IPS-NIHi7 (cell line): ENCODE measurements at regions not wholly inside any gene's neighbourhood (a gene's known extent, or its start where the extent isn't known, plus 50 kb on each side); places are given as distances from the start of the nearest gene placed in this dataset.
"Not testable (repeated sequence)": the region's sequence is repeated elsewhere in the genome, so short reads cannot be mapped to it uniquely, and the experiment has no call there.

ENCODE experiments used
- DNase-seq: peaks from one replicate; pipeline ENCODE4 v3.0.0; 2012; ENCODE audit warnings: mixed read lengths; ENCODE audit errors: extremely low spot score

DNA sequence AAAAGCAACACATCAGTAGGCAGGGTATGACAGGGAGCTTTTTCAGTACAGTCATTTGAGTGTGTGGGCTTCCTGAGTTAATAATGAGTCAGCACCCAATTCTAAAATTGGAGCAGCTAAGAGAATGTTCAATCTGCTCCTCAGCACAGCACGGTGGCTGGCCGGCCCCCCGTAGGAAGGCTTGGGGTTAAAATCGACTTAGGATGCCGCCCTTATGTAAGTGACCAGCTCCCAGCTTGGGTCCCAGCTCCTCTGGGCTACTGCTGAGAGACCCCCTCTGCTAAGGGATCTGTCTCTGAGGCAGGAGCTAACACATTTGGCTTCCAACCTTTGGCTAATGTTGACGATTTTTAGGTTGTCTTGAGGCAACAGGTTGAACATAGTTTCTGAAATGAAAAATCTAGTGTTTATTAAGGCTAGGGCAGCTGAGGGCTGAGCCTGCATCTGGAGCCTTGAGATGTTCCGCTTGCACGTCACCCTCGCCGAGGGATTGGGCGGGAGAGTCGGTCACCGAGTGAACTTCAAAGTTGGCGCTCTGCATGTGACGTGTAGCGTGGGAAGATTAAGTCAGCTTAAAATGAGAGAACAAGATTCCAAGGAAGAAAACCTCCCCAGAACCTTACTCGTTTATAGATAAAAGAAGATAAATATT, 291.3 kb upstream of the PLGLB2 start:
- DNase-seq, result not testable (repeated sequence)

GRCh38 chr2:87457129-87457499, 290.8 kb upstream of the PLGLB2 start:
- not testable (repeated sequence) for DNase-seq

DNA sequence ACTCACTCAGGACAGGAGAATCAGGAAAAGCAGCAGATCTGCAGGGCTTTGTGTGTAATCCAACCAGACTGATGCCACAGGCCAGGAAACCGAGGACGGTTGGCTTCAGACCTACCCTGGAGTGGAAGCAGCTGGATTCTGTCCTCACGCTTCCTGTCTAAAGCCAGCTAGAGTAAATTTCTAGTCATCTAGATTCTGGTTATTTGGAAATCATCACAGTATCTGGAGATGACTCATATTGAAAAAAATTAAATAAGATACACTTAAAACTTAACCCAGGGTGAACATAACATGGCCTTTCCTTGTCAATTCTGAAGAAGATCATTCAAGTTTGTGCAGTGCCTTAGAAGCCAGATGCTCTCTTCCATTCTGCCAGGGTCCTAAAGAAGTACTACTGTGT, 288.9 kb upstream of the PLGLB2 start:
- DNase-seq, result not testable (repeated sequence)

DNA sequence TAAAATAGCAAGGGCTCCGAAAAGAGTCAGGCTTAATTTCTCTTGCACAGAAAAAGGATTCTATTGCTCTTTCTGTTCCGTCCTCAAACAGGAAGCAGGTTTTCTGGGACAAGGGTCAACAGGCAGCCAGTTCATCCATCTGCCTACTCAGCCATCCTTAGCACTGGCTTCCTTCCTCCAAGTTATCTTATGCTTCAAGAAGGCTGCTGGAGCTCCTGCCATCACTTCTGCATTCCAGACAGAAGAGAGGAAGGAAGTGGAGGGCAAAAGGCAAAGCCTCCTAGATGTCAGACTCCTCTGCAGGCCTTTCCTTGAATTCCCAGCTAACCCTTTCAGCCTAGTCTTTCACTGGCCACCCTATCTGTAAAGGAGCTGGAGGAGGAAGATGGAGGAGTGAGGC, 287.8 kb upstream of the PLGLB2 start:
- not testable (repeated sequence) for DNase-seq

DNA sequence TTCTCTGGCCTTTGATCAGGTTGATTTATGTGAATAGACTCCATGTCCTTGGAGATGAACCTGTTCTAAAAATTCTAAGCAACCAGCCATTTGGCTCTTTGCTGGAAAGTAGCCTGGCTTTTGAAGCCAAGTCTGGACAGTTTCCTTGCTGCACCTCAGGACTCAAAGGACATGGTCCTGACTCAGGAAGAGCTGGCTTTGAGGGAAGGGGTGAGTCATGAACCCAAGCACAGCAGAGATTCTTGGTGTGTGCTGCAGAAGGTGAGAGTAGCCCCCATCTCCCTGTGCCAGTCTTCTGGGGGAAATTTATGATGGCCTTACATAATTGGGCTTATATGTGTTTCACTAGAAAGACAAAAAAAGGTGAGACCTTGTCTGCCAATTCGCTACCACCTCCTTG, 287.2 kb upstream of the PLGLB2 start:
- DNase-seq, result not testable (repeated sequence)

- DNase-seq, result not testable (repeated sequence)
These were observed 286.2 kb upstream of the PLGLB2 start for GRCh38 chr2:87461671-87462070.

DNA sequence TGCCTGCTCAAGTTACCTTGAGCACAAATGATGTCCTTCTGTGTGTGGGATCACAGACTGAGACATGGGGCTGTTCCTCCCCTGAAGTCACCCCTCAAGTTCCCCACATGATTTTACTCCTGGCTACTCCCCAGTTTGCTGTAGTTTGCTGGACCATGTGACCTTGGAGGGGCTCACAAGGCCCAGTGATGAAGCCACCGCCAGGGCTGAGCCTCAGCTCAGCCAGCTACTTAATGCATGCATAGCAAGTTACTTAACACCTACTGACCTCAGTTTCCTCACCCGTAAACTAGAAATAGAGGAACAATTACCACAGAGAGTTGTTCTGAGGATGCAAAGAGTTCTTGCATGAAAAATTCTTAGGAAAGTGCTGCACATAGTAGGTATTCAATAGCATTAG, 283.7 kb upstream of the PLGLB2 start:
- not testable (repeated sequence) for DNase-seq

GRCh38 chr2:87465730-87466129, 282.2 kb upstream of the PLGLB2 start:
- not testable (repeated sequence) for DNase-seq

DNA sequence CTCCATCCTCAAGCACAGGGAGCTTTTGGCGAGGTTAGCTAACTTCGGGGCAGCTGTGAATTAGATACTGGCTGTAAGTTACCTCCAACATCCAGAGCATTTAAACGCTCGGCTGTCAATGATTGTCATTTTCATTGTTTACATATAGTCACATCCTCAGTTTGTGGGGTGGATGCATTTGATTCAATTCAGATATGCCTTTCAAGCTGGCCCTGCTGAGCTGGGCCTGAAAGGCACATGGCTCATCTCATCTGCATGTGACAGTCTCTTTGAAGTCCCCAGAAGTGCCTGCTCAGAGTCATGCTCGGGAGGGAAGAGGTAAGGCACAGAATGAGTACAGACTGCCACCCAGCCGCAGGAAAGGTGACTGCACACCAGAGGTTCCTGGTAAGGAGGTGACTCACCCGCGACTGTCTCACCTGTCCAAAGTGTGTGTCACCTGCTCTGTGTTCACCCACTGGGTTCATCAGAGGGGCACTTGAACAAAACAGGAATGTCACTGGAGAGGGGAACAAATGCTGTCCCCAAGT, 281.2 kb upstream of the PLGLB2 start:
- not testable (repeated sequence) for DNase-seq

DNA sequence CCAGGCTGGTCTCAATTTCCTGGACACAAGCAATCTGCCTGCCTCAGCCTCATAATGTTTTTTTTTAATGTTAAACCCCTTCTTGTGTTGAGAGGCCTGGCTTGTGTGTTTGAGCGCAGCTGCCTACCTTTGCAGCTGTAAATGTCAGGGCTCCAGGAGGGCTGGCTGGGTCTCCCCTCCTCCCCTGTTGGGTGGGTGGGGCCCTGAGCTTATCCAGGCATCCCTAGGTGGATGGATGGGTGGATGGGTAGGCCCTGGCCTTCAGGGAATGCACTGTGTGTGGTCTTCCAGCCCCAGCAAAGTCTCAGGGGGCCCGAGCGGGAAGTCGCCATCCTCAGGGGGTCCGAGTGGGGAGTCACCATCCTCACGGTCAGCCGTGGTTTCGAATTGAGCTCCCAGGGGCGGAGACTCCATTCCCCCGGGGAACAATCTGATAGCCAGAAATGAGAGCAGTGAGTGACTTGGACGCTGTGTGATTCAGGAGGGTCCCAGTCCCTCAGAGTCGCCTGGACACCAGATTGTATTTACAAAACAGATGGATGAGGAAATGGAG, 279.4 kb upstream of the PLGLB2 start:
- not testable (repeated sequence) for DNase-seq

- not testable (repeated sequence) for DNase-seq
These were observed 278.4 kb upstream of the PLGLB2 start for GRCh38 chr2:87469180-87470151.

DNA sequence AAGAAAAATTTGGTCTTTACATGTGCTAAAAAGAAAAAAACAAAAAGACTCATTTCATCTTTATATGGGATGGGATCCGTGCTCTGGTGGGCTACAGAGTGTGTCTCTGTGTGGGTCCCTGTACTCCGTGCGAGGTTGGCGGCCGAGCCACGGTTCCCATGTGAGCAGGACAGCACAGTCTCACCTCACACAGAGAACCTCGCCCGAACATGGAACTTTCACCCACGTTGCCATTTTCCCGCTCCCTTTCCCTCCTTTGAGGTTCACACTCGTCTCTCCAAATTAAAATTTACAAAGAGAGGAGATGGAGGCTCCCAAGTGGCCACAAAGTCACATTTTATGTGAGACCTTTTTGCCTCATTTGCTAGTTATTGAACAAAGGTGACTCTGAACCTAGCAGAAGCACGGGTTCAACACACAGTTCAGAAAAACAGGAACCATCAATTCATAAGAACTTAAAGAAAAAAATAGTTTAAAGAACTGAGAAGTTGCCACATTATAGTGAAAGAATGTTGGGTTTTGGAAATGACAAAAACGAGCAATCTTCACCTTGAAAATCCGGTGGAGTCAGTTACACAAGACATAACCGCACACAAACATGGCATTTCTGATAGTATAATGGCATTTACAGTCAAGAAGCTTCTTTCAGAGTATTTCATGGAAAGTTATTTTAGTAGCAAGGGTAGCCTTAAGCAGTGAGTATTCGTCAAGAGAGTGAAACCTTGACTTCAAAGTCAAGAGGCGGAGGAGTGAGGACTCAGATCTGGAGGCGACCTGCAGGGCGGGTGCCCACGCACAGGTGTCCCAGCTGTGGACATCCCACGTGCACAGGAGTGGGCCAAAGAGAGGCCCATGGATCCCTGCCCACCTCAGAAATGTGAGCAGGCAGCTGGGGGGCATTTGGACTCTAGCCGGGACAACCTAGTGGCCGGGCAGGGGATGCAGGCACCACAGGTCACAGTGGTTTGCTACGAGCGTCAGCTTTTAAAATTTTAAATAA, 277.2 kb upstream of the PLGLB2 start:
- DNase-seq, result not testable (repeated sequence)

DNA sequence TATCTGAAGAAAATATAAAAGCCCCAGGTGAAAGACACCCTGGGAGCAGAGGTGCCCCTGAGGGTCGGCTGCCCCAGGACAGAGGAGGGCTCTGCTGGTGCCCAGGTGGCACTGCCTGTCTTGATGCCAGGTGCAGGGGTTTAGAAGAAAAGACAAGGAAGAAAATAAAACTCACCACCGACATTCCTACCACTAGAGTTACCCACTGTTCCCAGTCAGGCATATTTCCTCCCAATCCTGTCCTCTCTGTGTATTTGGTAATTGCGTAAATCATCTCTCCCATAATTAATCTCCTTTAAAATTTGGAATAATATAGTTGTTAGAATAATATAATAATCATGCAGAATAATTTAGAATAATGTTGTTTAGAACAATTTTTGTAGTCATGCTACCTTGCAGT, 276.4 kb upstream of the PLGLB2 start:
- not testable (repeated sequence) for DNase-seq

DNA sequence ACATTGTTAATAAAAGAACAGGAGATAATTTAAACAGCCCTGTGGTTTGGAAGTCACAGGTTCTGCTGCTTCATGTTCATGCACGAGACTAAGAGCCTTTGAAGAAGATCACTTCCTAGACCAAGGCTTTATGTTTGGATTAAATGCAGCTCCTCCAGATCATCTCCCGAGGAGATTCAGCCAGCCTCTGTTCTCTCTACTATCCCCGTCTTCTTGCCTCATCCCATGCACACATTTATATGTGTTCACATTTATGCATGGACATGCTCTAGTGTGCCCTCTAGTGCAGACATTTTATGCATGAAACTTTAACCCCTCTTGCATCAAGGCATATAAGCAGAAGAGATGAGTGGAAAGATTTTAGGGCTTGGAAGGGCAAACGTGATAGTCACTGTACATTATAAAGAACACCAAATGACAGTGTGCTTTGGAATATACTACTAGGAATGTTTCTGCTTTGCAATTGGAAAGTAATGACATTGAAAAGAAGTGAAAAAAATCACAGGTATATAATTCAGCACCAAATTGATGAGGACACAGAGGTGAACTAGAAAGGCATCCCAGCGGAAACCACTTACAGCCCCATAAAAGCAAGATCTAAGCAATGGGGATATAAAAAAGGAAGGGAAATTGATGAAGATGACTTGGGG, 271.5 kb upstream of the PLGLB2 start:
- DNase-seq, result not testable (repeated sequence)

DNA sequence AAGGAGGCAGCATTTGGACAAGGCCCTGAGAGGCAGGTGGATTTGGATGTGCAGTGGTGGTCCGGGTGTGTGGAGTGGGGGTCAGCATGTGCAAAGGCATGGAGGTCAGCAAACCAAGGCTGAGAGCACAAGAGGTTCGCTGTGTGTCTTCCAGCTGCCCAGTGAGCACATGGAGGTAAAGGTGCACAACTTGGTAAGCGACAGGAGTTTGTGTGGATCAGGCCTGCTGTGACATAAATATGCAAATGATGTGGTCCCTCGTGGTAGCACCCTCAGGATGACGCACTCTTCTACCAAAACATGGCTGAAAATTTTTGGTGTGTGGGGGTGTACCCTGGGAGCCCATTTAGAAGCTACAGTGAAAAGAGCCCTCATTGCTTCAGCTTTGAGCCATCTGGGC, 271.0 kb upstream of the PLGLB2 start:
- DNase-seq, result not testable (repeated sequence)

- DNase-seq, result not testable (repeated sequence)
These were observed 270.0 kb upstream of the PLGLB2 start for GRCh38 chr2:87477669-87478428.

GRCh38 chr2:87478911-87479310, 269.0 kb upstream of the PLGLB2 start:
- not testable (repeated sequence) for DNase-seq

DNA sequence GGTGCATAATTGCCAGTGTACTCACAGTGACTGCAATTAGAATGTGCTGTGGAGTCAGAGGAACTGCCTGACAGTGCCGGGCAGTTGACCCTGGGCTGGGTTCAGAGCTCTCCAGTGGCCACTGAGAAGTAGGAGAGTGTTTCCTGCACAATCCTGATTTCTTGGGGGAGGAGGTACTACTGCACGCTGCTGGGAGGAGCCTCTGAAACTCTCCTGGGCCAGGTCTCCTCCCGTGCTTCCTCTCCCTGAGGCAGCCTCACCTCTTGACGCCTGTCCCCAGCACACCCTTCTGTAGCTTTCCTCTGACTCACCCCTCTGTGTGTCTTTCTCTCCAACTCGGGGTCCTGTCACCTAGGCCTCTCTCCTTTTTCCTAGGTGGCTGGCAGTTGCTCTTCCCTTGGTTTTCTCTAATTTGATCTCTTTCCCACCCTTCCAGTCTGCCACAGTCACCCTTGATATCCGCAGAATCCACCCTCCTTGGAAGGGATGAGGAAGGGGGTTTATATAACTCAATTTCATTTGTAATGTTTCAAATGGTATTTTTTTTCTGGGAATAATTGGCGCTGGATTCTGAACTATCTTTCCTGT, 264.7 kb upstream of the PLGLB2 start:
- DNase-seq, result not testable (repeated sequence)

DNA sequence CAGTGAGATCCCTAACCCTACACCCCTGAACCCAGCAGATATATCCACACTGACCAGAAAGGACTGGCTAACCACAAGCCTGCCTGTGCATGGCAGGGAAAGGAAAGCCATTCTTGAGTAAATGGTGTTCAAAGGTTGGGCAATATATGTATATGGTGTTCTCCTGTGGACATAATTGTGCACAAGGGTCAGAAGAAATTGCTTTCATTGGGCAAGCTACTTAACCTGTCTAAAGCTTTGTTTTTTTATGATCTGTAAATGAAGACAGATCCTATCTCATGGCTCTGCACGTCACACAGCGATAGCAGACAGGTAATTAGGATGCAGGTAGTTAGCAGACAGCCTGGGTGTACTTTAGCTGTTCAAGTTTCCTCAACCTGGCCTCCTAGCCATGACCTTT, 263.5 kb upstream of the PLGLB2 start:
- DNase-seq, result not testable (repeated sequence)
